ENCODE measurements at regions not wholly inside any gene's neighbourhood (a gene's known extent, or its start where the extent isn't known, plus 50 kb on each side); places are given as distances from the start of the nearest gene placed in this dataset.

GRCh38 chr11:70931430-70931829, 320.9 kb downstream of the SHANK2 start:
- DNase-seq (ENCODE audit: low spot score), result no peak

- no peak for DNase-seq (ENCODE audit: low spot score)
These were observed 318.3 kb downstream of the SHANK2 start for GRCh38 chr11:70933981-70934583.

- DNase-seq (ENCODE audit: low spot score), result no peak
These were observed 317.2 kb downstream of the SHANK2 start for GRCh38 chr11:70935006-70935768.

- no peak for DNase-seq (ENCODE audit: low spot score)
These were observed 309.8 kb downstream of the SHANK2 start for GRCh38 chr11:70942593-70942992.

GRCh38 chr11:70944141-70944540, 308.2 kb downstream of the SHANK2 start:
- no peak for DNase-seq (ENCODE audit: low spot score)

- no peak for DNase-seq (ENCODE audit: low spot score)
These were observed 307.7 kb downstream of the SHANK2 start for GRCh38 chr11:70944636-70945035.

DNA sequence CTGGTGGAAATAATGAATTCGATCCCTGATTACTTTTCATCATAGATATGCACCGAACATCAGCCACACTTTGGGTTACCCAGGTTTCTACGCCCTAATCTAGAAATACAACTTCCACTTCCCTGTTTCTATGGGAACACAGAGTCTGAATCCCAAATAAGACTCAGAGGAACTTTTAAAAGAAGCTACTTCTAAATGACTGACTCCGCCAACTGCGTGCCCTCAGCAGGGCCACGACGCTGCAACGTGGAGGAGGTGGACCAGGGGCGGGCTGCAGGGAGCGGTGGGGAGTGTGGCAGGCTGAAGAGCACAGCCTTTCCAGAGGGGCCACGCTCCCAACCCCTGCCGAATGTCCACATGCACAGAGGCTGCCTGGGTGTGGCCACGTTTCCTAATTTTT, 304.0 kb downstream of the SHANK2 start:
- no peak for DNase-seq (ENCODE audit: low spot score)

GRCh38 chr11:70948855-70949531, 303.4 kb downstream of the SHANK2 start:
- no peak for DNase-seq (ENCODE audit: low spot score)

DNA sequence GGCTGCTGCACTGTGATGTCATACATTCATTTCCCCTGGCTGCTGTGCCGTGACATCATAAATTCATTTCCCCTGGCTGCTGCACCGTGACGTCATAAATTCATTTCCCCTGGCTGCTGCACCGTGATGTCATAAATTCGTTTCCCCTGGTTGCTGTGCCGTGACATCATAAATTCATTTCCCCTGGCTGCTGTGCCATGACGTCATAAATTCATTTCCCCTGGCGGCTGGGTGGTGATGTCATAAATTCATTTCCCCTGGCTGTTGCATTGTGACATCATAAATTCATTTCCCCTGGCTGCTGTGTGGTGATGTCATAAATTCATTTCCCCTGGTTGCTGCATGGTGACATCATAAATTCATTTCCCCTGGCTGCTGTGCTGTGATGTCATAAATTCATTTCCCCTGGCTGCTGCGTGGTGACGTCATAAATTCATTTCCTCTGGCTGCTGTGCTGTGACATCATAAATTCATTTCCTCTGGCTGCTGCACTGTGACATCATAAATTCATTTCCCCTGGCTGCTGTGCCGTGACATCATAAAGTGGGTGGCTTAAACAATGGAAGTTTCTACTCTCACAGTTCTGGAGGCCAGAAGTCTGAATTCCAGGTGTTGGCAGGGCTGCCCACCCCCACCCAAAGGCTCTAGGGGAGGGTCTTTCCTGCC, 301.1 kb downstream of the SHANK2 start:
- DNase-seq (ENCODE audit: low spot score), result no peak

GRCh38 chr11:70952191-70952590, 300.2 kb downstream of the SHANK2 start:
- DNase-seq (ENCODE audit: low spot score), result no peak

DNA sequence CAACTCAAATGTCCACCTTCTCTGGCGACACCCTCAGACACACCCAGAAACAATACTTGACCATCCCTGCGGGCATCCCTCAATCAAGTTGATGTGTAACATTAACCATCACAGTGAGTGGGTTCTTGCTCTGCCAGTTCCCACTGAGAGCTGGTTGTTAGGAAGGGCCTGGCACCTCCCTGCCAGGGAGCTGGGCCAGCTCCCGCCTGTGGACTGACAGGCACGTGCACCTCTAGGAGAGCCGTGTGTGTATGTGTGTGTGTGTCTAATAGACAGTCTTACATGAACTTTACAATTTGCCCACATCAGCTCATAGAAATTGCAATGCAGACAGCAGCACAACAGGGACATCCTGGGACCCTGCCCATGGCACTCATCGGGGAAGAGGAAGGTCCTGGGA, 298.7 kb downstream of the SHANK2 start:
- DNase-seq (ENCODE audit: low spot score), result no peak

- no peak for DNase-seq (ENCODE audit: low spot score)
These were observed 297.9 kb downstream of the SHANK2 start for GRCh38 chr11:70954471-70954870.

Measured in germinal center (tissue), 1 donor.